Ishikawa (cell line): ENCODE measurements at regions not wholly inside any gene's neighbourhood (a gene's known extent, or its start where the extent isn't known, plus 50 kb on each side); places are given as distances from the start of the nearest gene placed in this dataset.

Experiments
- CEBPB ChIP-seq: IDR thresholded peaks from 2 replicates; pipeline ENCODE4 v1.6.1; 2012
- CREB1 ChIP-seq: IDR thresholded peaks from 2 replicates; pipeline ENCODE4 v1.6.1; 2012; ENCODE audit warnings: low read depth
- EGR1 ChIP-seq: IDR thresholded peaks from 2 replicates; pipeline ENCODE4 v1.6.1; 2012
- EP300 ChIP-seq: IDR thresholded peaks from 2 replicates; pipeline ENCODE4 v1.6.1; 2012; ENCODE audit warnings: borderline replicate concordance
- FOXM1 ChIP-seq: IDR thresholded peaks from 2 replicates; pipeline ENCODE4 v1.6.1; 2012; ENCODE audit warnings: low read depth, borderline replicate concordance
- MAX ChIP-seq: IDR thresholded peaks from 2 replicates; pipeline ENCODE4 v1.6.1; 2012
- NFIC ChIP-seq: IDR thresholded peaks from 2 replicates; pipeline ENCODE4 v1.6.1; 2012
- RAD21 ChIP-seq: IDR thresholded peaks from 2 replicates; pipeline ENCODE4 v1.6.1; 2012; ENCODE audit warnings: low read depth
- REST ChIP-seq: IDR thresholded peaks from 2 replicates; pipeline ENCODE4 v1.6.1; 2012; ENCODE audit warnings: low read depth, mild to moderate bottlenecking
- TAF1 ChIP-seq: IDR thresholded peaks from 2 replicates; pipeline ENCODE4 v1.6.1; 2012; ENCODE audit warnings: low read depth, mild to moderate bottlenecking
- TCF12 ChIP-seq: IDR thresholded peaks from 2 replicates; pipeline ENCODE4 v1.6.1; 2012; ENCODE audit warnings: low read depth
- TEAD4 ChIP-seq: IDR thresholded peaks from 2 replicates; pipeline ENCODE4 v1.6.1; 2012
- USF1 ChIP-seq: IDR thresholded peaks from 2 replicates; pipeline ENCODE4 v1.6.1; 2012
- YY1 ChIP-seq: IDR thresholded peaks from 2 replicates; pipeline ENCODE4 v1.6.1; 2012; ENCODE audit warnings: low read depth
- ZBTB7A ChIP-seq: IDR thresholded peaks from 2 replicates; pipeline ENCODE4 v1.6.1; 2012; ENCODE audit warnings: low read depth

DNA sequence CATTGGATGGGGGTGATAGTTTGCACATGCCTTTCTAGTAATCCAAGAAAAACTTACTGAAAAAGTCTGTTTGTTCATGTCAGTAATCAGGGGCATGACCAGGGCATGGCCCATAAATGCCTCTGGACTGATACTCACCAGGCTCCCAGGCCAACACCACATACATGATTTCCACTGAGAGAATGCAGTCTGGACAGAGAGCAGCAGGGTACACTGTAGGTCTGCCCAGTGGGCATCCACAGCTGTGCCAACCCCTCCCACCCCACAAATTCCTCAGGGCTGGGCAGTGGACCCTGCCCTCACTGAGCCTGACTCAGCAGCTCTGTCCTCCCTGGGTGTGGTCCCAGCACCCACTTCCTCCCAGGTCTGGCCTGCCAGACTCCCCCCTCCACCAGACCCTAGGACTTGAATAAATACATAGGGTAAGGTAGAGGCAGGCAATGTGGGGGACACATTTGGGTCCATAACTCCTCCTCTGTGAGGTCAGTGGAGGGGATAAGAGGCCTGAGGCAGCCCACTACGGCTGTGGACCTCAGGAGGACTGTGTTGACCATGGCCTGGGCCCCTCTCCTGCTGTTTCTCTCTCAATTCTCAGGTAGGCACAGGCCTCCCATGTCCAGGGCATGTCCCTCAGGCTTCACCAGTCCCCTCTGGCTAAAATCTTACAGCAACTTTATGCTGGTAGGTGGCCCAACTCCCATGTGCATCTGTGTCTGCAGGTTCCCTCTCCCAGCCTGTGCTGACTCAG lies 92.2 kb upstream of the TOP3B start:
- TF ChIP-seq USF1 (no peak), CEBPB (no peak), RAD21 (no peak), EP300 (no peak), CREB1 (no peak), FOXM1 (no peak), TCF12 (no peak), TEAD4 (no peak), TAF1 (no peak), ZBTB7A (no peak), REST (no peak)

DNA sequence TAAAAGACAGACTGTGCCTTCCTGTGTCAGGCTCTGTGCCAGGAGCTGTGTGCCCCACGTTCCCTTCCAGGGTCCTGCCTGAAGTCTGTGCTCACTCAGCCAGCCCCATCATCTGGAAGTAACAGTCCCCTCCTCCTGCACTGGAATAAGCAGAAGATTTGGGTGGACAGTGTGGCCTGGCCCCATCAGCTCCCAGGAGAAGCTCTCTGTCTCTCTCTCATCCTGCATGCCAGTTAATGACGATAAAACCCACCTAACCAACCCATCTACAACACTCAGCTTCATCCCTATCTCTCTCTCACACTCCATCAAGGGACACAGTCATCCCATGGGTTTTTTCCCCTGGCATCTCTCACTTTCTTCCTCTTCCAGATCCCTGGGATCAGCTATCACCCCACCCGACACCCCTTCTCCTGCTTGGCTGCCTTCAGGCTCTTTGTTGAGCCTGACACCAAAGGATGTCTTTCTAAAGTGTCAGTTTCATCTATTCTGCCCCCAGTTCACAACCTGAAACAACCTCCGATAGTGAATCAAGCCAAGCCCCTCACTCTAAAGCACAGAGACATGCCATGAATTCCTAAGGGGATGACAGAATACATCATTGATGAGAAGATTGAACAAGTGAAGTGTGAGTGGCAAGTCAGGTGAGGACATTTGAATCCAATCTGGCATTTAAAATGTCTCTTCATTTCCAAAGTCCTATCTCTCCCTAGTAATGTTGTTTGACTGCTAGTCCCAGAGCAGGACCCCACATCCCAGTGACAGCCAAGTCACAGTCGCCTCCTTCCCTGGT lies 91.4 kb upstream of the TOP3B start:
- TF ChIP-seq EGR1 (no peak), TAF1 (no peak), TEAD4 (no peak), YY1 (no peak), REST (no peak), NFIC (no peak), CEBPB (no peak), EP300 (no peak), USF1 (no peak), TCF12 (no peak), FOXM1 (no peak), RAD21 (no peak), ZBTB7A (no peak), CREB1 (no peak), MAX (no peak)

- TF ChIP-seq REST (no peak), TEAD4 (no peak)
Observed at GRCh38 chr22:22072169-22072836, 89.7 kb upstream of the TOP3B start.

DNA sequence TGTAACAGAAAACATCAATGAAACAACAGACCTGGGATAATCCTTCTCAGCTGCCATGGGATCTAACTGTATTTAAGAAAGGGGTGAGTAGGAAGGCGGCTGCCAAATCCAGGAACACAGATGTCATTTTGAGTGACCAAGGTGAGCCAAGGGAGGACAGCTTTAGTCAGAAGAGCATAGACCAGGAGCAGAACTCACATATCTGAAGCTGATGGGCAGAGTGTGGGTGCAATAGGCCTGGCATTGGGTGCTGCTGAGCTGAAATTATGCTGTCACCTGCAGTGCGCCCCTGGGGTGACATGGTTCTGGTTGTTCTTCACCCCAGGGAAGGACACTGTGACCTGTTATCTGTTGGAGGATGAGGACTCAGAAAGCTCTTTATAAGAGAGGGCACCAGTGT lies 88.9 kb upstream of the TOP3B start:
- no peak for TF ChIP-seq MAX
- no peak for TF ChIP-seq FOXM1
- no peak for TF ChIP-seq ZBTB7A
- TF ChIP-seq YY1, result no peak
- TF ChIP-seq EGR1, result no peak
- TF ChIP-seq EP300, result no peak
- TF ChIP-seq CREB1, result no peak
- TF ChIP-seq REST, result no peak
- TF ChIP-seq CEBPB, result no peak
- TF ChIP-seq USF1, result no peak
- no peak for TF ChIP-seq NFIC
- TF ChIP-seq RAD21, result no peak
- TF ChIP-seq TEAD4, result no peak
- TF ChIP-seq TAF1, result no peak
- TF ChIP-seq TCF12, result no peak
